ENCODE measurements at regions not wholly inside any gene's neighbourhood (a gene's known extent, or its start where the extent isn't known, plus 50 kb on each side); places are given as distances from the start of the nearest gene placed in this dataset.
"Not testable (repeated sequence)": the region's sequence is repeated elsewhere in the genome, so short reads cannot be mapped to it uniquely, and the experiment has no call there.

- Histone ChIP-seq H3K27me3 (ENCODE audit: insufficient read depth, low read length) (no peaks in the 10 kb centered on the region), H3K36me3 (ENCODE audit: insufficient read depth, low read length) (no peaks in the 10 kb centered on the region), H3K4me1 (ENCODE audit: insufficient read depth, low read length) (no peaks in the 10 kb centered on the region), H3K4me3 (ENCODE audit: low read length) (no peak overlapping the region), H3K9me3 (ENCODE audit: insufficient read depth, low read depth, low read length) (no peaks in the 10 kb centered on the region), H3K9ac (ENCODE audit: low read depth, low read length) (no peak overlapping the region), H3K27ac (ENCODE audit: low read depth, low read length) (no peak overlapping the region)
- WGBS = 76% methylated on average over 6 of the region's 6 CpGs
These were observed 208.4 kb upstream of the ADAMTS3 start for GRCh38 chr4:72777436-72777835.

GRCh38 chr4:72770708-72771107 is 201.7 kb upstream of the ADAMTS3 start:
- Histone ChIP-seq H3K27me3 (ENCODE audit: insufficient read depth, low read length) (no peaks in the 10 kb centered on the region), H3K27ac (ENCODE audit: low read depth, low read length) (no peak overlapping the region), H3K9me3 (ENCODE audit: insufficient read depth, low read depth, low read length) (no peaks in the 10 kb centered on the region), H3K36me3 (ENCODE audit: insufficient read depth, low read length) (no peaks in the 10 kb centered on the region), H3K4me3 (ENCODE audit: low read length) (no peak overlapping the region), H3K9ac (ENCODE audit: low read depth, low read length) (no peak overlapping the region), H3K4me1 (ENCODE audit: insufficient read depth, low read length) (no peaks in the 10 kb centered on the region)

GRCh38 chr4:72768364-72768763 is 199.3 kb upstream of the ADAMTS3 start:
- 96% methylated on average over 2 of the region's 2 CpGs for WGBS
- no peak overlapping the region for H3K9ac ChIP-seq (ENCODE audit: low read depth, low read length)
- H3K27ac ChIP-seq (ENCODE audit: low read depth, low read length) = no peak overlapping the region
- H3K9me3 ChIP-seq (ENCODE audit: insufficient read depth, low read depth, low read length) = no peaks in the 10 kb centered on the region
- no peaks in the 10 kb centered on the region for H3K4me1 ChIP-seq (ENCODE audit: insufficient read depth, low read length)
- no peaks in the 10 kb centered on the region for H3K36me3 ChIP-seq (ENCODE audit: insufficient read depth, low read length)
- no peaks in the 10 kb centered on the region for H3K27me3 ChIP-seq (ENCODE audit: insufficient read depth, low read length)
- no peak overlapping the region for H3K4me3 ChIP-seq (ENCODE audit: low read length)

- Histone ChIP-seq H3K4me1 (ENCODE audit: insufficient read depth, low read length) (no peaks in the 10 kb centered on the region), H3K36me3 (ENCODE audit: insufficient read depth, low read length) (no peaks in the 10 kb centered on the region), H3K4me3 (ENCODE audit: low read length) (no peak overlapping the region), H3K9me3 (ENCODE audit: insufficient read depth, low read depth, low read length) (no peaks in the 10 kb centered on the region), H3K9ac (ENCODE audit: low read depth, low read length) (no peak overlapping the region), H3K27ac (ENCODE audit: low read depth, low read length) (no peak overlapping the region), H3K27me3 (ENCODE audit: insufficient read depth, low read length) (no peaks in the 10 kb centered on the region)
- 73% methylated on average over 3 of the region's 4 CpGs for WGBS
These were observed 198.7 kb upstream of the ADAMTS3 start for GRCh38 chr4:72767618-72768302.

- H3K27me3 ChIP-seq (ENCODE audit: insufficient read depth, low read length); H3K9me3 ChIP-seq (ENCODE audit: insufficient read depth, low read depth, low read length); H3K27ac ChIP-seq (ENCODE audit: low read depth, low read length); H3K9ac ChIP-seq (ENCODE audit: low read depth, low read length); H3K4me3 ChIP-seq (ENCODE audit: low read length); H3K4me1 ChIP-seq (ENCODE audit: insufficient read depth, low read length); H3K36me3 ChIP-seq (ENCODE audit: insufficient read depth, low read length): not testable (repeated sequence)
- 93% methylated on average over 19 of the region's 19 CpGs for WGBS
These were observed 196.8 kb upstream of the ADAMTS3 start for GRCh38 chr4:72765788-72766187.

GRCh38 chr4:72761368-72762038 is 192.5 kb upstream of the ADAMTS3 start:
- Histone ChIP-seq H3K36me3 (ENCODE audit: insufficient read depth, low read length) (no peaks in the 10 kb centered on the region), H3K4me1 (ENCODE audit: insufficient read depth, low read length) (no peaks in the 10 kb centered on the region; the same call in 1 of the 2 replicates), H3K4me3 (ENCODE audit: low read length) (no peak overlapping the region), H3K27ac (ENCODE audit: low read depth, low read length) (no peak overlapping the region), H3K27me3 (ENCODE audit: insufficient read depth, low read length) (no peaks in the 10 kb centered on the region), H3K9me3 (ENCODE audit: insufficient read depth, low read depth, low read length) (no peaks in the 10 kb centered on the region), H3K9ac (ENCODE audit: low read depth, low read length) (no peak overlapping the region)
- WGBS = 96% methylated on average over 5 of the region's 5 CpGs

- H3K27me3 ChIP-seq (ENCODE audit: insufficient read depth, low read length); H3K9me3 ChIP-seq (ENCODE audit: insufficient read depth, low read depth, low read length); H3K27ac ChIP-seq (ENCODE audit: low read depth, low read length); H3K4me3 ChIP-seq (ENCODE audit: low read length); H3K4me1 ChIP-seq (ENCODE audit: insufficient read depth, low read length); H3K9ac ChIP-seq (ENCODE audit: low read depth, low read length); H3K36me3 ChIP-seq (ENCODE audit: insufficient read depth, low read length): not testable (repeated sequence)
These were observed 184.4 kb upstream of the ADAMTS3 start for GRCh38 chr4:72753414-72753813.

- WGBS = 92% methylated on average over 1 of the region's 1 CpG
- H3K9ac ChIP-seq (ENCODE audit: low read depth, low read length) = no peak overlapping the region
- H3K36me3 ChIP-seq (ENCODE audit: insufficient read depth, low read length) = no peaks in the 10 kb centered on the region
- H3K4me3 ChIP-seq (ENCODE audit: low read length) = no peak overlapping the region
- no peak overlapping the region for H3K27ac ChIP-seq (ENCODE audit: low read depth, low read length)
- no peaks in the 10 kb centered on the region for H3K9me3 ChIP-seq (ENCODE audit: insufficient read depth, low read depth, low read length)
- no peaks in the 10 kb centered on the region for H3K27me3 ChIP-seq (ENCODE audit: insufficient read depth, low read length)
- H3K4me1 ChIP-seq (ENCODE audit: insufficient read depth, low read length) = no peaks in the 10 kb centered on the region
These were observed 175.2 kb upstream of the ADAMTS3 start for GRCh38 chr4:72744103-72744725.

- 94% methylated on average over 2 of the region's 2 CpGs for WGBS
These were observed 174.1 kb upstream of the ADAMTS3 start for GRCh38 chr4:72743078-72743477.

GRCh38 chr4:72715299-72715698 is 146.3 kb upstream of the ADAMTS3 start:
- Histone ChIP-seq H3K4me3 (ENCODE audit: low read length) (no peak overlapping the region), H3K36me3 (ENCODE audit: insufficient read depth, low read length) (no peaks in the 10 kb centered on the region), H3K9me3 (ENCODE audit: insufficient read depth, low read depth, low read length) (no peaks in the 10 kb centered on the region), H3K9ac (ENCODE audit: low read depth, low read length) (no peak overlapping the region), H3K27me3 (ENCODE audit: insufficient read depth, low read length) (no peaks in the 10 kb centered on the region), H3K4me1 (ENCODE audit: insufficient read depth, low read length) (no peaks in the 10 kb centered on the region), H3K27ac (ENCODE audit: low read depth, low read length) (no peak overlapping the region)
- WGBS = 96% methylated on average over 1 of the region's 2 CpGs

More at GRCh38 chr4:72743078-72743477, 174.1 kb upstream of the ADAMTS3 start:
- H3K4me1 ChIP-seq (ENCODE audit: insufficient read depth, low read length) = no peaks in the 10 kb centered on the region
- H3K9me3 ChIP-seq (ENCODE audit: insufficient read depth, low read depth, low read length) = no peaks in the 10 kb centered on the region
- no peak overlapping the region for H3K4me3 ChIP-seq (ENCODE audit: low read length)
- H3K36me3 ChIP-seq (ENCODE audit: insufficient read depth, low read length) = no peaks in the 10 kb centered on the region
- H3K27me3 ChIP-seq (ENCODE audit: insufficient read depth, low read length) = no peaks in the 10 kb centered on the region
- H3K27ac ChIP-seq (ENCODE audit: low read depth, low read length) = no peak overlapping the region
- H3K9ac ChIP-seq (ENCODE audit: low read depth, low read length) = no peak overlapping the region

GRCh38 chr4:72714482-72715279 is 145.7 kb upstream of the ADAMTS3 start:
- Histone ChIP-seq H3K4me3 (ENCODE audit: low read length) (no peak overlapping the region), H3K27ac (ENCODE audit: low read depth, low read length) (no peak overlapping the region), H3K36me3 (ENCODE audit: insufficient read depth, low read length) (no peaks in the 10 kb centered on the region), H3K27me3 (ENCODE audit: insufficient read depth, low read length) (no peaks in the 10 kb centered on the region), H3K9me3 (ENCODE audit: insufficient read depth, low read depth, low read length) (no peaks in the 10 kb centered on the region), H3K4me1 (ENCODE audit: insufficient read depth, low read length) (no peaks in the 10 kb centered on the region), H3K9ac (ENCODE audit: low read depth, low read length) (no peak overlapping the region)
- WGBS = 91% methylated on average over 6 of the region's 6 CpGs
